ENCODE measurements at regions not wholly inside any gene's neighbourhood (a gene's known extent, or its start where the extent isn't known, plus 50 kb on each side); places are given as distances from the start of the nearest gene placed in this dataset.

GRCh38 chr12:19780460-19780859 lies 341.2 kb downstream of the AEBP2 start:
- Histone ChIP-seq H3K27ac (ENCODE audit: insufficient read depth, low read depth, low read length, poor library complexity, severe bottlenecking) (no peak overlapping the region), H3K4me3 (ENCODE audit: insufficient read depth, low read depth, low read length) (no peak overlapping the region), H3K9me3 (ENCODE audit: control insufficient read depth, low read length) (no peaks in the 10 kb centered on the region), H3K27me3 (ENCODE audit: control insufficient read depth, insufficient read depth, low read length, poor library complexity, severe bottlenecking) (no peaks in the 10 kb centered on the region), H3K4me1 (ENCODE audit: control insufficient read depth, insufficient read depth, low read length) (no peaks in the 10 kb centered on the region), H3K36me3 (ENCODE audit: control insufficient read depth, insufficient read depth, low read length) (no peaks in the 10 kb centered on the region)
- WGBS, 2 experiments = 84 to 86% methylated on average over 6 of the region's 6 CpGs

GRCh38 chr12:19783547-19784444 lies 344.5 kb downstream of the AEBP2 start:
- Histone ChIP-seq H3K27me3 (ENCODE audit: control insufficient read depth, insufficient read depth, low read length, poor library complexity, severe bottlenecking) (no peaks in the 10 kb centered on the region), H3K4me3 (ENCODE audit: insufficient read depth, low read depth, low read length) (no peak overlapping the region), H3K4me1 (ENCODE audit: control insufficient read depth, insufficient read depth, low read length) (no peaks in the 10 kb centered on the region), H3K27ac (ENCODE audit: insufficient read depth, low read depth, low read length, poor library complexity, severe bottlenecking) (no peak overlapping the region), H3K36me3 (ENCODE audit: control insufficient read depth, insufficient read depth, low read length) (no peaks in the 10 kb centered on the region), H3K9me3 (ENCODE audit: control insufficient read depth, low read length) (no peaks in the 10 kb centered on the region)
- WGBS, 2 experiments = 85 to 88% methylated on average over 29 of the region's 29 CpGs

GRCh38 chr12:19792028-19792427 lies 352.7 kb downstream of the AEBP2 start:
- H3K36me3 ChIP-seq (ENCODE audit: control insufficient read depth, insufficient read depth, low read length) = no peaks in the 10 kb centered on the region

DNA sequence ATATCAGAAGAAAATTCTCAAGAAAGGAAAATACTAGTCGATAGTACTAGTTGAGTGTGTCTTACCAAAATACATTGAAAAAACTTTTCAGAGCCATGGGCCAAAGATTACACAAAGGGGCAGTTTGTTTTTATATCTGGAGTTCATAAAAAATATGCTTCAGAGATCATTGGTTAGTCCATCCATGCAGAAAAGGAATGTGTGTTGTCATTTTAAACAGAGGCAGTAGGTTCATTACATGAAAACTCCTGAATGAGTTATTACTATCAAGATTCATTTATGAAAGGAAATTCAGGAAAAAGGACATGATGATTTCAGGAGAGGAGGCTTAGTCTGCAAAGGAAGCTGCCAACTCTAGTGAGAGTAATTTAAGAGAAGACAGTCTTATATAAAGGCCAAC lies 354.8 kb downstream of the AEBP2 start:
- no peaks in the 10 kb centered on the region for H3K27me3 ChIP-seq (ENCODE audit: control insufficient read depth, insufficient read depth, low read length, poor library complexity, severe bottlenecking)
- 96 to 100% methylated on average over 1 of the region's 1 CpG for WGBS, 2 experiments
- H3K36me3 ChIP-seq (ENCODE audit: control insufficient read depth, insufficient read depth, low read length) = no peaks in the 10 kb centered on the region

More at GRCh38 chr12:19792028-19792427, 352.7 kb downstream of the AEBP2 start:
- H3K27me3 ChIP-seq (ENCODE audit: control insufficient read depth, insufficient read depth, low read length, poor library complexity, severe bottlenecking) = no peaks in the 10 kb centered on the region
- H3K9me3 ChIP-seq (ENCODE audit: control insufficient read depth, low read length) = no peaks in the 10 kb centered on the region
- H3K4me3 ChIP-seq (ENCODE audit: insufficient read depth, low read depth, low read length) = no peak overlapping the region
- no peaks in the 10 kb centered on the region for H3K4me1 ChIP-seq (ENCODE audit: control insufficient read depth, insufficient read depth, low read length)
- H3K27ac ChIP-seq (ENCODE audit: insufficient read depth, low read depth, low read length, poor library complexity, severe bottlenecking) = no peak overlapping the region

GRCh38 chr12:19799216-19799615 lies 359.9 kb downstream of the AEBP2 start:
- no peak overlapping the region for H3K27ac ChIP-seq (ENCODE audit: insufficient read depth, low read depth, low read length, poor library complexity, severe bottlenecking)
- H3K9me3 ChIP-seq (ENCODE audit: control insufficient read depth, low read length) = no peaks in the 10 kb centered on the region
- no peak overlapping the region for H3K4me3 ChIP-seq (ENCODE audit: insufficient read depth, low read depth, low read length)
- H3K27me3 ChIP-seq (ENCODE audit: control insufficient read depth, insufficient read depth, low read length, poor library complexity, severe bottlenecking) = no peaks in the 10 kb centered on the region
- H3K36me3 ChIP-seq (ENCODE audit: control insufficient read depth, insufficient read depth, low read length) = no peaks in the 10 kb centered on the region
- 95% methylated on average over 3 to 5 of the region's 7 CpGs for WGBS, 2 experiments
- no peaks in the 10 kb centered on the region for H3K4me1 ChIP-seq (ENCODE audit: control insufficient read depth, insufficient read depth, low read length)

More for the DNA sequence above, 354.8 kb downstream of the AEBP2 start:
- Histone ChIP-seq H3K4me1 (ENCODE audit: control insufficient read depth, insufficient read depth, low read length) (no peaks in the 10 kb centered on the region), H3K9me3 (ENCODE audit: control insufficient read depth, low read length) (no peaks in the 10 kb centered on the region), H3K27ac (ENCODE audit: insufficient read depth, low read depth, low read length, poor library complexity, severe bottlenecking) (no peak overlapping the region), H3K4me3 (ENCODE audit: insufficient read depth, low read depth, low read length) (no peak overlapping the region)

- Histone ChIP-seq H3K36me3 (ENCODE audit: control insufficient read depth, insufficient read depth, low read length) (no peaks in the 10 kb centered on the region), H3K4me1 (ENCODE audit: control insufficient read depth, insufficient read depth, low read length) (no peaks in the 10 kb centered on the region), H3K27ac (ENCODE audit: insufficient read depth, low read depth, low read length, poor library complexity, severe bottlenecking) (no peak overlapping the region), H3K4me3 (ENCODE audit: insufficient read depth, low read depth, low read length) (no peak overlapping the region), H3K27me3 (ENCODE audit: control insufficient read depth, insufficient read depth, low read length, poor library complexity, severe bottlenecking) (no peaks in the 10 kb centered on the region), H3K9me3 (ENCODE audit: control insufficient read depth, low read length) (no peaks in the 10 kb centered on the region)
- WGBS, 2 experiments = 92 to 98% methylated on average over 5 of the region's 5 CpGs
Observed at GRCh38 chr12:19799895-19800602, 360.8 kb downstream of the AEBP2 start.

- H3K4me1 ChIP-seq (ENCODE audit: control insufficient read depth, insufficient read depth, low read length) = no peaks in the 10 kb centered on the region
- no peaks in the 10 kb centered on the region for H3K36me3 ChIP-seq (ENCODE audit: control insufficient read depth, insufficient read depth, low read length)
- 94 to 96% methylated on average over 4 of the region's 4 CpGs for WGBS, 2 experiments
- no peak overlapping the region for H3K4me3 ChIP-seq (ENCODE audit: insufficient read depth, low read depth, low read length)
- H3K27me3 ChIP-seq (ENCODE audit: control insufficient read depth, insufficient read depth, low read length, poor library complexity, severe bottlenecking) = no peaks in the 10 kb centered on the region
- no peaks in the 10 kb centered on the region for H3K9me3 ChIP-seq (ENCODE audit: control insufficient read depth, low read length)
- H3K27ac ChIP-seq (ENCODE audit: insufficient read depth, low read depth, low read length, poor library complexity, severe bottlenecking) = no peak overlapping the region
Observed at GRCh38 chr12:19800884-19801283, 361.6 kb downstream of the AEBP2 start.

GRCh38 chr12:19801941-19802340 lies 362.6 kb downstream of the AEBP2 start:
- WGBS, 2 experiments = 94 to 98% methylated on average over 4 of the region's 4 CpGs
- Histone ChIP-seq H3K36me3 (ENCODE audit: control insufficient read depth, insufficient read depth, low read length) (no peaks in the 10 kb centered on the region), H3K27ac (ENCODE audit: insufficient read depth, low read depth, low read length, poor library complexity, severe bottlenecking) (no peak overlapping the region), H3K27me3 (ENCODE audit: control insufficient read depth, insufficient read depth, low read length, poor library complexity, severe bottlenecking) (no peaks in the 10 kb centered on the region), H3K4me3 (ENCODE audit: insufficient read depth, low read depth, low read length) (no peak overlapping the region), H3K9me3 (ENCODE audit: control insufficient read depth, low read length) (no peaks in the 10 kb centered on the region), H3K4me1 (ENCODE audit: control insufficient read depth, insufficient read depth, low read length) (no peaks in the 10 kb centered on the region)

DNA sequence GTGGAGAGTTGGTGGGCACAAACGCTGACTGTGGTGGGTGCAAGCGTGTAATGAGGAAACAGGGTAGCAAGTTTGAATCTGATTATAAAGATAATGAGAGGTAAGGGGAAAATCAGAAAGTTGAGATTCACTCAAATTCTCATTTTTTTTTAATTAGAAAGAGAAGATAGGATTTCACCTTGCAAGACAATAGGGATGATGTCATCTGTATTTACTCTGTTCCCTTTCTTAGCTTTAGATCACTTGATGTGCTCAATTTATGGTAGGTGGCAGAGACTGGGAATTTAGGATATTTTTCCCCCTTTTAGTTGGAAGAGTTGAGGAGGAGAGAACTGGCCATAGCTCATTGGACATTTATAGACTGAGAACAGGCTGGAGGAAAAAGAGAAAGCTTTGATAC lies 363.6 kb downstream of the AEBP2 start:
- Histone ChIP-seq H3K27me3 (ENCODE audit: control insufficient read depth, insufficient read depth, low read length, poor library complexity, severe bottlenecking) (no peaks in the 10 kb centered on the region), H3K27ac (ENCODE audit: insufficient read depth, low read depth, low read length, poor library complexity, severe bottlenecking) (no peak overlapping the region), H3K36me3 (ENCODE audit: control insufficient read depth, insufficient read depth, low read length) (no peaks in the 10 kb centered on the region), H3K4me1 (ENCODE audit: control insufficient read depth, insufficient read depth, low read length) (no peaks in the 10 kb centered on the region), H3K9me3 (ENCODE audit: control insufficient read depth, low read length) (no peaks in the 10 kb centered on the region), H3K4me3 (ENCODE audit: insufficient read depth, low read depth, low read length) (no peak overlapping the region)
- WGBS, 2 experiments = 90 to 96% methylated on average over 2 of the region's 2 CpGs

GRCh38 chr12:19804737-19805136 lies 365.4 kb downstream of the AEBP2 start:
- no peak overlapping the region for H3K4me3 ChIP-seq (ENCODE audit: insufficient read depth, low read depth, low read length)
- no peak overlapping the region for H3K27ac ChIP-seq (ENCODE audit: insufficient read depth, low read depth, low read length, poor library complexity, severe bottlenecking)
- H3K4me1 ChIP-seq (ENCODE audit: control insufficient read depth, insufficient read depth, low read length) = no peaks in the 10 kb centered on the region
- H3K9me3 ChIP-seq (ENCODE audit: control insufficient read depth, low read length) = no peaks in the 10 kb centered on the region
- WGBS, 2 experiments = 100% methylated on average over 1 of the region's 1 CpG; no CpG with 5 or more reads in 1 of the 2 experiments
- H3K27me3 ChIP-seq (ENCODE audit: control insufficient read depth, insufficient read depth, low read length, poor library complexity, severe bottlenecking) = no peaks in the 10 kb centered on the region
- H3K36me3 ChIP-seq (ENCODE audit: control insufficient read depth, insufficient read depth, low read length) = no peaks in the 10 kb centered on the region
